Neural crest cell (in vitro differentiated cells): ENCODE measurements at regions not wholly inside any gene's neighbourhood (a gene's known extent, or its start where the extent isn't known, plus 50 kb on each side); places are given as distances from the start of the nearest gene placed in this dataset. TPM values are rescaled to one million over a fixed set of nuclear protein-coding genes. Genes with fewer than 3 reads are reported as not detected.

Experiments used
- microRNA-seq: library from miRNA; unstranded; fragments of <30 nt; microRNA quantifications from one replicate; pipeline ENCODE4, GENCODE V29; 2020

Small RNA genes lying in the stretch of these regions (microRNA-seq; reads per million reads assigned to microRNA genes)
- gene MIR663B = not detected
